IPS-15b (cell line): ENCODE measurements at regions not wholly inside any gene's neighbourhood (a gene's known extent, or its start where the extent isn't known, plus 50 kb on each side); places are given as distances from the start of the nearest gene placed in this dataset.
"Not testable (repeated sequence)": the region's sequence is repeated elsewhere in the genome, so short reads cannot be mapped to it uniquely, and the experiment has no call there.

Experiments
- H3K27me3 ChIP-seq: one replicate; pipeline ENCODE4 v1.6.1; 2013; ENCODE audit warnings: low read length; ENCODE audit not compliant: control insufficient read depth, insufficient read depth
- H3K36me3 ChIP-seq: one replicate; pipeline ENCODE4 v1.6.1; 2013; ENCODE audit warnings: low read length; ENCODE audit not compliant: control insufficient read depth, insufficient read depth
- H3K4me1 ChIP-seq: one replicate; pipeline ENCODE4 v1.6.1; 2013; ENCODE audit warnings: mild to moderate bottlenecking, low read length; ENCODE audit not compliant: control insufficient read depth, insufficient read depth
- H3K4me3 ChIP-seq: one replicate; pipeline ENCODE4 v1.5.1; 2013; ENCODE audit warnings: low read depth, low read length
- H3K9ac ChIP-seq: one replicate; pipeline ENCODE4 v1.6.1; 2013; ENCODE audit warnings: low read depth, mild to moderate bottlenecking, low read length
- H3K9me3 ChIP-seq: one replicate; pipeline ENCODE4 v1.6.1; 2013; ENCODE audit warnings: mild to moderate bottlenecking, low read length; ENCODE audit not compliant: control insufficient read depth, insufficient read depth

DNA sequence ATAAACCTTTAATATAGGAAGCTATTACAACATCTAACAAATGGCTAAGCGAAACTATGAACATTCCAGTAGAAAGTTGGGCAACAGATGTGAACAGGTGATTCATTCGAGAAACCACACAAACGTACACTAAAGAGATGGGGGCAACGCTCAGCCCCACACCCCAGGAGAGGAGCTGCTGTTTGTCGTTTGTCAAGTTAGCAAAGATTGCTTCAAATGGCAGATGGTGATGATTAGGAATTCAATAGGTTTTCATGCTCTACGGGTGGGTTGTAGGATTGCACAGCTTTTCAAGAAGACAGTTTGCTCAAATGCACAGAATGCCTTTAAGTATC lies 154.7 kb upstream of the HDAC4 start:
- H3K9me3 ChIP-seq = no peaks in the 10 kb centered on the region
- H3K36me3 ChIP-seq = no peaks in the 10 kb centered on the region

DNA sequence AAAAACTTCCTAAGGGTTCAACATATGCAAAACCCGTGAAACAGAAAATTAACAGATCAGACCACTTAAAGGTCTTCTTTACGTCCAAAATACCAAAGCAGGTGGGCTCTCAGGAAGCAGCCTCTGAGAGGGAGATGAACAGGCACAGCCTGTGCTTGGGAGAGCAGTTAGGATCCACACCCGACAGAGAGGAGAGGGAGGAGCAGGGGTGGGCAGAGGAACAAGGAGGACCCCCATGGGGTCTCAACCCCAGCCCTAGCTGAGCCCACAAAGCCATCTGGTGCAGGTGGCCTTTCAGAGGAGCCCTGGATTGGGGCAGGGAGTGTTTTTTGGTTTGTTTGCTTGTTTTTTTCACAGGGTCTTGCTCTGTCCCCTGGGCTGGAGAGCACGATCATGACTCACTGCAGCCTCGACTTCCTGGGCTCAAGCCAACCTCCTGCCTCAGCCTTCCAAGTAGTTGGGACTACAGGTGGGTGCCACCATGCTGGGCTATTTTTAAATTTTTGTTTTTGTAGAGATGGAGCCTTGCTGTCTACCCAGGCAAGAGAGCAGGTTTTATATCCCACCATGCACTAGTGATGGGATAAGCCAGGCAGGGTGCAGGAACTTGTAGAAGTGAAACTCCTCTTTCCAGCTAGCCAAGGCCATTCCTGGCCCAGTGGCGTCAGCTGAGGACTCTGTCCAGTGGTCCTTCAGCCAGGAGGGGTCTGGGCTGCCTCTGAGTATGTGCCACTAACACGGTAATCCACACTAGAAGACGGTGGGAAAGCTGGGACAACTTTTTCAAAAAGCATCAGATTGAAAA lies 154.1 kb upstream of the HDAC4 start:
- Histone ChIP-seq H3K9ac (no peak overlapping the region), H3K27me3 (no peaks in the 10 kb centered on the region), H3K9me3 (no peaks in the 10 kb centered on the region), H3K4me1 (no peaks in the 10 kb centered on the region), H3K36me3 (no peaks in the 10 kb centered on the region), H3K4me3 (no peak overlapping the region)

More for the DNA sequence above, 154.7 kb upstream of the HDAC4 start:
- H3K4me3 ChIP-seq = no peak overlapping the region
- no peaks in the 10 kb centered on the region for H3K27me3 ChIP-seq
- H3K9ac ChIP-seq = no peak overlapping the region
- no peaks in the 10 kb centered on the region for H3K4me1 ChIP-seq

DNA sequence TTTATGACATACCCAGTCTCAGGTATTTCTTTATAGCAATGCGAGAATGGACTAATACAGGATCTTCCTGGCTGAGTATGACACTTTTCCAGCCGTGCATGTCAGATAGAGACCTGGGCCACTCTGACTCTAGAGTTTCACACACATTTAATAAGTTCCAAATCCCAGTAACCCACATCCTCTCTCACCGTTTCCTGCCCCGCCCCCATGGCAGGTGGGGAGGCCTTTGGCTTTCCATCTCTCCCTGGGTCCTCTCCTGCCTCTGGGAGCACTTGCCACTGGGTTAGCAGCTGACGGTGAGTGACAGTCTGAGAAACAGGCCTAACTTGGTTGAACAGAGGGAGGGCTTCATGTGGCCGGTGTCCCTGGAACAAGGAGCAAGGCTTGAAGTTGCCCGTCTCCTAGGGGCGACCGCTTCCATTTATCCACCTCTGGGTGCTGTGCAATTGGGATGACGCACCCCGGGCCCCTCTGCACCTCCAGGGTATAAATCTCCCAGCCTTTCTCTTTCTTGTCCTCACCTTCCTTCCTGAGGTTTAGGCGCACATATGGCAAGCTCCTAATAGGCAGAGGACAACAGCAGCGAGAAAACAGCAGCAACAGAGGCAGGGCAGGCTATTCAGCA lies 152.7 kb upstream of the HDAC4 start:
- Histone ChIP-seq H3K36me3 (no peaks in the 10 kb centered on the region), H3K9ac (no peak overlapping the region), H3K9me3 (no peaks in the 10 kb centered on the region), H3K4me3 (no peak overlapping the region), H3K4me1 (no peaks in the 10 kb centered on the region), H3K27me3 (no peaks in the 10 kb centered on the region)

DNA sequence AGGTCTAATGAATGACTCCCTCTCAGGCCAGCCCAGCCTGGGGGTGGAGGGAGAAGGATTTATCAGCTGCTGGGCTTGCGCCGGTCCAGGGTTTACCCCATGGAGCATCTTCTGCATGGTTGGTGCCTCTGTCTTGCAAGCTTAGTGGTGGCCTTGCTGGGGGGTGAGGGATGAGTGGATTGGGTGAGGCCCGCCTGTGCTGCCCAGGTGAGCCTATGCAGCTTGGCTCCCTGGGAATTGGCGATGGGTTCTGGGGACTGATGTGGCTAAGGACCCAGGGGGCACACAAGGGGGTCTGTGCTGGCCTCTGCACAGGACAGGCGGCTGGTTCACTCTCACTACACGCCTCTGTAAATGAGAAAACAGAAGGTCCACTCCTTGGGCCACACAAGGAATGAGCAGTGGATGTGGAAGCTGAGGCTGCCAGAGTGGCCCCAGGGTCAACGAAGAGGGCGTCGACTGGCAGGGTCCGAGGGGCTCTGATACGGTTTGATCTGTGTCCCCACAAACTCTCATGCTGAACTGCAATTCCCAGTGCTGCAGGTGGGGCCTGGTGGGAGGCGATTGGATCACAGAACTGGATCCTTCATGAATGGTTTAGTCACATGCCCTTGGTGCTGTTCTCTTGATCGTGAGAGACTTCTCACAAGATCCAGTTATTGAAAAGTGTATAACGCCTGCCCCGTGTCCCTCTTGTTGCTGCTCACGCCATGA lies 151.6 kb upstream of the HDAC4 start:
- no peaks in the 10 kb centered on the region for H3K27me3 ChIP-seq
- no peak overlapping the region for H3K4me3 ChIP-seq
- no peaks in the 10 kb centered on the region for H3K36me3 ChIP-seq
- H3K9ac ChIP-seq = no peak overlapping the region
- no peaks in the 10 kb centered on the region for H3K4me1 ChIP-seq
- H3K9me3 ChIP-seq = no peaks in the 10 kb centered on the region

DNA sequence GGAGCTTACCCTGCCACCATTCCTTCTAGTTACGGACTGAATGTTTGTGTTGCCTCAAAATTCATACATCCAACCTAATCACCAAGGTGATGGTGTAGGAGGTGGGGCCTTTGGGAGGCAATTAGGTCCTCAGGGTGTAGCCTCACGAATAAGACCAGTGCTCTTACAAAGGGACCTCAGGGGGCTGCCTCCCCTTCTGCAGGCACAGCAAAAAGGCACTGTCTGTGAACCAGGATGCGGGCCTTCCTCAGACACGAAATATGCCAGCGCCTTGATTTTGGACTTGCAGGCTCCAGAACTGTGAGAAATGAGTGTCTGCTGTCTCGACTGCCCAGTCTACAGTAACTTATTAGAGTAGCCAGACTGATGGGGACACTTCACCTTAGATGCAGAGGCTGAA lies 150.4 kb upstream of the HDAC4 start:
- H3K9me3 ChIP-seq = no peaks in the 10 kb centered on the region
- H3K9ac ChIP-seq = no peak overlapping the region
- H3K4me1 ChIP-seq = no peaks in the 10 kb centered on the region
- H3K4me3 ChIP-seq = no peak overlapping the region
- H3K36me3 ChIP-seq = no peaks in the 10 kb centered on the region
- no peaks in the 10 kb centered on the region for H3K27me3 ChIP-seq

DNA sequence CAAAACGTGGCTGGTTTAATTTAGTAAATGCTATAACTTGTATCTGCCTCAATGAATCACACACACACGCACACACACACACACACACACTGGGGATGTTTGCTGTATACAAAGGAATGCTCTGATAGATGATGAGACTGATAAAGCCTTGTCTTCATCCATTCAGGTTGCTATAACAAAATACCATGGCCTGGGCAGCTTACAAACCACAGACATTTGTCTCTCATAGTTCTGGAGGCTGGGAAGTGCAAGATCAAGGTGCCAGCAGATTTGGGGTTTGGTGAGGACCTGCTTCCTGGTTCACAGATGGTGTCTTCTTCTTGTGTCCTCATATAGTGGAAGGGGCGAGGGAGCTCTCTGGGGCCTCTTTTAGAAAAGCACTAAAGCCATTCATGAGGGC lies 149.5 kb upstream of the HDAC4 start:
- H3K4me1 ChIP-seq = no peaks in the 10 kb centered on the region
- H3K4me3 ChIP-seq = no peak overlapping the region
- H3K9me3 ChIP-seq = no peaks in the 10 kb centered on the region
- H3K27me3 ChIP-seq = no peaks in the 10 kb centered on the region
- H3K36me3 ChIP-seq = no peaks in the 10 kb centered on the region
- no peak overlapping the region for H3K9ac ChIP-seq

DNA sequence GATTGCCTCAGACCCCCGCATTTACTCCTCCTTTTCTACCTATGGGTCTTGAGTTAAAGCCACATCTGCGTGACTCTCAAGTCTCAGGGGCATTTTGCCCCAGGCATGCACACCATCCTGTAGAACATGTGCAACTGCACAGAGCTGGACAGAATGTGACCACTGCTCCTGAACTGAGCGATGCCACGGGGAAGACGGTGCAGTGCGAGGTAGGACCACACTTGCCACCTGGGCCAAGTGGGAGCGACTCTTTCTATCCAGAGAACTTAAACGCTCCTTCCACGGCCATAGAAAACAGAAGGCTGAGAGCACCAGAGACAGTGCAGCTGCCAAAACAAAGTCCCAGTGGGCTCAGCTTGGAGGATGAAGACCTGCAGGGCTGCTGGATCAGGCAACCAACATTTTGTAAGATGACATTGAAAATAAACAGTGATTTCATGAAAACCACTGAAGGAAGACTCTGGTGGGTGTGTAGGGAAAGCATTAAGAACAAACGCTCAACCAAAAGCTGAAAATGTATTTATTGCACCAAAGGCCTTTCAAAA lies 149.0 kb upstream of the HDAC4 start:
- H3K4me1 ChIP-seq = no peaks in the 10 kb centered on the region
- H3K27me3 ChIP-seq = no peaks in the 10 kb centered on the region
- no peaks in the 10 kb centered on the region for H3K9me3 ChIP-seq
- H3K4me3 ChIP-seq = no peak overlapping the region
- no peak overlapping the region for H3K9ac ChIP-seq
- H3K36me3 ChIP-seq = no peaks in the 10 kb centered on the region

DNA sequence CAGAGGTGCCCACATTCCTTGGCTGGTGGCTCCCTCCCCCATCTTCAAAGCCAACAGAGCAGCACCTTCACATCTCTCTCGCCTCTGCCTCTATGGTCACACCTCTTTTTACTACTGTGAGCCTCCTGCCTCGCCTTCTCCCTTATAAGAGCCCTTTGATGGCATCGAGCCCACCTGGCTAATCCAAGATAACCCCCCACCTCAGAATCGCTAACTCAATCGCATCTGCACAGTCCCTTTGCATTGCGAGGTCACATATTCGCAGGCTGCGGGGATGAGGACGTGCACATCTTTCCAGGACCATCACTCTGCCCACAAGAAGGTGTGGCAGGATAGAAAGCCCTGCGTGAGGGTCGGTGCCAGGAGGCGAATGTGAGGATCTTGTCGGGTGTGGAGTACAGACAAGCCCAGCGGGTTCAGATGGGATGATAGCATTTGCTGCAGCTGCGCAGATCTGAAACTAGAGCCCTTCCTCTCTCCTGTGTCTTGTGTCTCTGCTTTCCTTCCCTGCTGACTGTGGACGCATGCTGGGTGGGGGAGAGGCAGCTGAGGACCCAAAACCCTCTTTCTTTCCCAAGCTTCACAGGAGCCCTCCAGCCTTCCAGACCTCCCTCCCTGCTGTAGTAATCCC lies 148.3 kb upstream of the HDAC4 start:
- no peak overlapping the region for H3K9ac ChIP-seq
- H3K36me3 ChIP-seq = no peaks in the 10 kb centered on the region

DNA sequence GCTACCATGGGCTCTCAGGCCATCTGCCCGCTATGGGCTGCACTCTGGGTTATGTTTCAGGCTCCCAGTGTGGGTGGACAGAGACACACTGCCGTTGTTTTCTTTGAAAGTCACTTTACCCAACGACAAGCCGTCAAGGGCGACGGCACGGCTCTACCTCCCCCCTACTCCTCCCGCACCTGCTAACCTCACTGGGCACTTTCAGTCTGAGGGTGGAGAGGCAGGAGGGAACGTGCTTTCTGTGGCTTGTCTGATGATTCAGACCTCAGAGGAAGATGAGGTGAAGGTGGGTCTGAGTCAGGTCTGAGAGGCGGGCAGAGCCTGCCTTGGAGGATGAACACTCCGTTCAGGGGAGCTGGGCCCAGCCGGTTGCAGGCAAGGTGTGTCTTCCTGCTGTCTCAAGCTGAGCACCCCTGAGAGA lies 147.6 kb upstream of the HDAC4 start:
- Histone ChIP-seq H3K4me3 (no peak overlapping the region), H3K36me3 (no peaks in the 10 kb centered on the region), H3K9ac (no peak overlapping the region), H3K9me3 (no peaks in the 10 kb centered on the region), H3K4me1 (no peaks in the 10 kb centered on the region), H3K27me3 (no peaks in the 10 kb centered on the region)

More for the DNA sequence above, 148.3 kb upstream of the HDAC4 start:
- Histone ChIP-seq H3K4me3 (no peak overlapping the region), H3K9me3 (no peaks in the 10 kb centered on the region), H3K27me3 (no peaks in the 10 kb centered on the region), H3K4me1 (no peaks in the 10 kb centered on the region)

DNA sequence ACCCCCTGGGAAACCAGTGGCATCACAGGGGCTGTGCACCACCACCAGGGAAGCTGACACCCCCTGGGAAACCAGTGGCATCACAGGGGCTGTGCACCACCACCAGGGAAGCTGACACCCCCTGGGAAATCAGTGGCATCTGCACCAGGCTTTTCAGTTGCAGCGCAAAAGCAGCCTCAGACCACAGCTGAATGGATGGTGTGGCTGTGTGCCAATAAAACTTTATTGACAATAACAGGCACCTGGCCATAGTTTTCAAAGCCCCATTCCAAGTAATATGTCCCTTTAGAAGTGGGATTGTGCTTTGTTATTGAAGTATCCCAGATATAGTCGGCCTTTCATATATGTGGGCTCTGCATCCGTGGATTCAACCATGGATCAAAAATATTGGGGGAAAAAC lies 146.3 kb upstream of the HDAC4 start:
- H3K9ac ChIP-seq, H3K27me3 ChIP-seq, H3K4me1 ChIP-seq, H3K4me3 ChIP-seq, H3K9me3 ChIP-seq, H3K36me3 ChIP-seq: not testable (repeated sequence)

DNA sequence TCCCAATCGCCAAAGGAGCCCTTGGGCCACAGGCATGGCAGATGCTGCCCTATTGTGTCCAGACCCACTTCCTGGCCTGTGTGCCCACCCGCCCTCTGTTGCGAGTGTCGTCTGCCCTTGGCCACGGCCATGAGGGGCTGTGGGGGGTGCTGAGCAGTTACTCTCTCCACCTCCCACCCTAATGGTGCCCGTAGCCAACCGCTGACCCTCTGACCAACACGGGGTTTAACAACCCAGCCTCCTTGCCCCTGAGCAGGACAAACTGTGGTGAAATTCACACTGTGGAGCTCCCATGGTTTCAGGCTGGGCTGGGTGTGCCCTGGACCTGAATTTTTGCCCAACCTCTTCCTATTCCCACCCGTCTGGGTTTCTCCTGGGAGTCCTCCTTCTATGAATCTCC lies 145.7 kb upstream of the HDAC4 start:
- no peak overlapping the region for H3K9ac ChIP-seq
- H3K27me3 ChIP-seq = no peaks in the 10 kb centered on the region
- H3K4me3 ChIP-seq = no peak overlapping the region
- H3K9me3 ChIP-seq = no peaks in the 10 kb centered on the region
- H3K4me1 ChIP-seq = no peaks in the 10 kb centered on the region
- no peaks in the 10 kb centered on the region for H3K36me3 ChIP-seq
